Neural cell (in vitro differentiated cells): ENCODE measurements at regions not wholly inside any gene's neighbourhood (a gene's known extent, or its start where the extent isn't known, plus 50 kb on each side); places are given as distances from the start of the nearest gene placed in this dataset.

Experiments
- H2AFZ ChIP-seq: fragments of 200-600, 300-800 bp; sonication (generic), shearing (Covaris generic); 2 replicates; pipeline ENCODE4 v1.6.0; 2014; ENCODE audit warnings: low read depth, mild to moderate bottlenecking, antibody characterized with exemption, low read length, moderate library complexity
- H3F3A ChIP-seq: fragments of 200-600 bp; shearing (Covaris generic); 2 replicates; pipeline ENCODE4 v1.6.1; 2016; ENCODE audit warnings: mild to moderate bottlenecking, moderate library complexity, mixed read lengths, antibody characterized with exemption, low read length; ENCODE audit not compliant: insufficient read depth, poor library complexity, severe bottlenecking
- H3K27ac ChIP-seq: fragments of 200-600, 300-800 bp; sonication (generic), shearing (Covaris generic); 2 replicates; pipeline ENCODE4 v1.5.1; 2014; ENCODE audit warnings: mild to moderate bottlenecking, low read length, moderate library complexity
- H3K27me3 ChIP-seq: fragments of 300-800, 200-600 bp; sonication (generic), shearing (Covaris generic); 2 replicates; pipeline ENCODE4 v1.6.0; 2014; ENCODE audit warnings: mild to moderate bottlenecking, low read depth, low read length, moderate library complexity; ENCODE audit not compliant: insufficient read depth
- H3K36me3 ChIP-seq: fragments of 300-800, 200-600 bp; sonication (generic), shearing (Covaris generic); 2 replicates; pipeline ENCODE4 v1.5.1; 2014; ENCODE audit warnings: mild to moderate bottlenecking, antibody characterized with exemption, low read length, moderate library complexity; ENCODE audit not compliant: insufficient read depth
- H3K4me2 ChIP-seq: fragments of 300-800, 200-600 bp; sonication (generic), shearing (Covaris generic); 2 replicates; pipeline ENCODE4 v1.6.0; 2014; ENCODE audit warnings: mild to moderate bottlenecking, low read length
- H3K4me3 ChIP-seq: fragments of 300-800, 200-600 bp; sonication (generic), shearing (Covaris generic); 2 replicates; pipeline ENCODE4 v1.5.1; 2014; ENCODE audit warnings: mild to moderate bottlenecking, low read length, moderate library complexity
- H3K79me2 ChIP-seq: fragments of 200-600 bp; shearing (Covaris generic); replicated peaks from 2 replicates; pipeline ENCODE4 v1.6.0; 2014; ENCODE audit warnings: mild to moderate bottlenecking, low read length, moderate library complexity; ENCODE audit not compliant: insufficient read depth
- H3K9ac ChIP-seq: fragments of 300-800, 200-600 bp; sonication (generic), shearing (Covaris generic); 2 replicates; pipeline ENCODE4 v1.6.1; 2016; ENCODE audit warnings: mild to moderate bottlenecking, low read length, mixed read lengths
- H3K9me2 ChIP-seq: fragments of 200-600 bp; shearing (Covaris generic); 2 replicates; pipeline ENCODE4 v1.6.1; 2016; ENCODE audit warnings: mild to moderate bottlenecking, low read length, mixed read lengths; ENCODE audit not compliant: insufficient read depth
- H3K9me3 ChIP-seq: fragments of 200-600, 300-800 bp; sonication (generic), shearing (Covaris generic); 2 replicates; pipeline ENCODE4 v1.6.1; 2016; ENCODE audit warnings: mild to moderate bottlenecking, mixed run types, low read length, moderate library complexity, mixed read lengths
- H4K20me1 ChIP-seq: fragments of 200-600 bp; shearing (Covaris generic); 2 replicates; pipeline ENCODE4 v1.6.1; 2016; ENCODE audit warnings: mild to moderate bottlenecking, mixed run types; ENCODE audit not compliant: insufficient read depth
- CTCF ChIP-seq: fragments of 450-650 bp; IDR thresholded peaks from 2 replicates; pipeline ENCODE4 v1.5.1; 2014; ENCODE audit warnings: antibody characterized with exemption, mild to moderate bottlenecking, moderate library complexity; ENCODE audit not compliant: poor library complexity, severe bottlenecking
- EP300 ChIP-seq: fragments of 450-650 bp; conservative IDR thresholded peaks from 2 replicates; pipeline ENCODE4 v1.6.1; 2014; ENCODE audit warnings: antibody characterized with exemption, mild to moderate bottlenecking, moderate library complexity; ENCODE audit not compliant: poor library complexity, severe bottlenecking
- EZH2 ChIP-seq: fragments of 200-600, 300-800 bp; shearing (Covaris generic), sonication (generic); IDR thresholded peaks from 2 replicates; pipeline ENCODE4 v1.6.1; 2014; ENCODE audit warnings: antibody characterized with exemption, low read length, borderline replicate concordance, mild to moderate bottlenecking; ENCODE audit not compliant: insufficient read depth, poor library complexity, severe bottlenecking
- MXI1 ChIP-seq: fragments of 450-650 bp; conservative IDR thresholded peaks from 2 replicates; pipeline ENCODE4 v1.6.1; 2014; ENCODE audit warnings: antibody characterized with exemption, mild to moderate bottlenecking; ENCODE audit not compliant: poor library complexity, severe bottlenecking
- POLR2AphosphoS5 ChIP-seq: IDR thresholded peaks from 2 replicates; pipeline ENCODE4 v1.6.1; 2012
- RAD21 ChIP-seq: fragments of 450-650 bp; conservative IDR thresholded peaks from 2 replicates; pipeline ENCODE4 v1.6.1; 2014; ENCODE audit warnings: antibody characterized with exemption, mild to moderate bottlenecking, moderate library complexity
- SMC3 ChIP-seq: fragments of 450-650 bp; conservative IDR thresholded peaks from 2 replicates; pipeline ENCODE4 v1.6.1; 2014; ENCODE audit warnings: antibody characterized with exemption, mild to moderate bottlenecking, moderate library complexity; ENCODE audit not compliant: poor library complexity
- TAF1 ChIP-seq: IDR thresholded peaks from 2 replicates; pipeline ENCODE4 v1.6.1; 2012; ENCODE audit warnings: low read depth
- TF ChIP-seq, protein P1 (sequence below): IDR thresholded peaks from 2 replicates; pipeline ENCODE4 v1.6.1; 2012; ENCODE audit warnings: borderline replicate concordance

GRCh38 chr5:73284985-73285384 is 112.0 kb downstream of the TMEM174 start:
- no peaks in the 10 kb centered on the region for H3K36me3 ChIP-seq
- no peak overlapping the region for H3K4me2 ChIP-seq
- no peak overlapping the region for H3K27ac ChIP-seq
- H3K9ac ChIP-seq = no peak overlapping the region
- H2AFZ ChIP-seq = no peak overlapping the region
- TF ChIP-seq, protein P1, sequence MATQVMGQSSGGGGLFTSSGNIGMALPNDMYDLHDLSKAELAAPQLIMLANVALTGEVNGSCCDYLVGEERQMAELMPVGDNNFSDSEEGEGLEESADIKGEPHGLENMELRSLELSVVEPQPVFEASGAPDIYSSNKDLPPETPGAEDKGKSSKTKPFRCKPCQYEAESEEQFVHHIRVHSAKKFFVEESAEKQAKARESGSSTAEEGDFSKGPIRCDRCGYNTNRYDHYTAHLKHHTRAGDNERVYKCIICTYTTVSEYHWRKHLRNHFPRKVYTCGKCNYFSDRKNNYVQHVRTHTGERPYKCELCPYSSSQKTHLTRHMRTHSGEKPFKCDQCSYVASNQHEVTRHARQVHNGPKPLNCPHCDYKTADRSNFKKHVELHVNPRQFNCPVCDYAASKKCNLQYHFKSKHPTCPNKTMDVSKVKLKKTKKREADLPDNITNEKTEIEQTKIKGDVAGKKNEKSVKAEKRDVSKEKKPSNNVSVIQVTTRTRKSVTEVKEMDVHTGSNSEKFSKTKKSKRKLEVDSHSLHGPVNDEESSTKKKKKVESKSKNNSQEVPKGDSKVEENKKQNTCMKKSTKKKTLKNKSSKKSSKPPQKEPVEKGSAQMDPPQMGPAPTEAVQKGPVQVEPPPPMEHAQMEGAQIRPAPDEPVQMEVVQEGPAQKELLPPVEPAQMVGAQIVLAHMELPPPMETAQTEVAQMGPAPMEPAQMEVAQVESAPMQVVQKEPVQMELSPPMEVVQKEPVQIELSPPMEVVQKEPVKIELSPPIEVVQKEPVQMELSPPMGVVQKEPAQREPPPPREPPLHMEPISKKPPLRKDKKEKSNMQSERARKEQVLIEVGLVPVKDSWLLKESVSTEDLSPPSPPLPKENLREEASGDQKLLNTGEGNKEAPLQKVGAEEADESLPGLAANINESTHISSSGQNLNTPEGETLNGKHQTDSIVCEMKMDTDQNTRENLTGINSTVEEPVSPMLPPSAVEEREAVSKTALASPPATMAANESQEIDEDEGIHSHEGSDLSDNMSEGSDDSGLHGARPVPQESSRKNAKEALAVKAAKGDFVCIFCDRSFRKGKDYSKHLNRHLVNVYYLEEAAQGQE = no peak
- TF ChIP-seq CTCF (no peak), RAD21 (no peak), EZH2 (no peak), POLR2AphosphoS5 (no peak), EP300 (no peak), TAF1 (no peak)
- no peak overlapping the region for H3K4me3 ChIP-seq
- no peaks in the 10 kb centered on the region for H3K9me3 ChIP-seq
- H4K20me1 ChIP-seq = no peaks in the 10 kb centered on the region
- H3K9me2 ChIP-seq = no peaks in the 10 kb centered on the region
- H3F3A ChIP-seq = no peaks in the 10 kb centered on the region
- H3K79me2 ChIP-seq = no peaks in the 10 kb centered on the region
- H3K27me3 ChIP-seq = peaks cover 5% of the 10 kb centered on the region

- no peak overlapping the region for H2AFZ ChIP-seq
- no peaks in the 10 kb centered on the region for H4K20me1 ChIP-seq
- H3K4me3 ChIP-seq = no peak overlapping the region
- no peaks in the 10 kb centered on the region for H3K9me2 ChIP-seq
- TF ChIP-seq POLR2AphosphoS5 (no peak), EZH2 (no peak), MXI1 (no peak), EP300 (no peak), TAF1 (no peak), RAD21 (no peak), CTCF (no peak), SMC3 (no peak)
- TF ChIP-seq, protein P1 = no peak
- no peaks in the 10 kb centered on the region for H3K9me3 ChIP-seq
- peaks cover 5% of the 10 kb centered on the region for H3K27me3 ChIP-seq
- no peak overlapping the region for H3K9ac ChIP-seq
- H3F3A ChIP-seq = no peaks in the 10 kb centered on the region
- no peaks in the 10 kb centered on the region for H3K79me2 ChIP-seq
- no peaks in the 10 kb centered on the region for H3K36me3 ChIP-seq
- no peak overlapping the region for H3K27ac ChIP-seq
- no peak overlapping the region for H3K4me2 ChIP-seq
Observed at GRCh38 chr5:73284220-73284795, 111.3 kb downstream of the TMEM174 start.
